ENCODE measurements at regions not wholly inside any gene's neighbourhood (a gene's known extent, or its start where the extent isn't known, plus 50 kb on each side); places are given as distances from the start of the nearest gene placed in this dataset.
"Not testable (repeated sequence)": the region's sequence is repeated elsewhere in the genome, so short reads cannot be mapped to it uniquely, and the experiment has no call there.

GRCh38 chr2:207344596-207345394 is 179.0 kb upstream of the KLF7 start:
- H3K27ac ChIP-seq (ENCODE audit: low read depth, low read length, severe bottlenecking); H3K4me1 ChIP-seq (ENCODE audit: control insufficient read depth, insufficient read depth, low read length, poor library complexity, severe bottlenecking); H3K4me3 ChIP-seq (ENCODE audit: extremely low read depth, insufficient read depth, low read length, poor library complexity, severe bottlenecking); H3K9me3 ChIP-seq (ENCODE audit: control insufficient read depth, low read length); H3K36me3 ChIP-seq (ENCODE audit: control insufficient read depth, insufficient read depth, low read length): not testable (repeated sequence)
- WGBS, 2 experiments (ENCODE audit: insufficient coverage in 2 of 2): 89 to 97% methylated on average over 7 to 10 of the region's 12 CpGs

GRCh38 chr2:207351171-207351570 is 178.6 kb upstream of the CREB1 start:
- WGBS, 2 experiments (ENCODE audit: insufficient coverage in 2 of 2): 80% methylated on average over 1 of the region's 1 CpG; no CpG with 5 or more reads in 1 of the 2 experiments
- no peaks in the 10 kb centered on the region for H3K4me1 ChIP-seq (ENCODE audit: control insufficient read depth, insufficient read depth, low read length, poor library complexity, severe bottlenecking)
- no peak overlapping the region for H3K27ac ChIP-seq (ENCODE audit: low read depth, low read length, severe bottlenecking)
- no peaks in the 10 kb centered on the region for H3K36me3 ChIP-seq (ENCODE audit: control insufficient read depth, insufficient read depth, low read length)
- H3K4me3 ChIP-seq (ENCODE audit: extremely low read depth, insufficient read depth, low read length, poor library complexity, severe bottlenecking): no peak overlapping the region
- H3K9me3 ChIP-seq (ENCODE audit: control insufficient read depth, low read length): no peaks in the 10 kb centered on the region

DNA sequence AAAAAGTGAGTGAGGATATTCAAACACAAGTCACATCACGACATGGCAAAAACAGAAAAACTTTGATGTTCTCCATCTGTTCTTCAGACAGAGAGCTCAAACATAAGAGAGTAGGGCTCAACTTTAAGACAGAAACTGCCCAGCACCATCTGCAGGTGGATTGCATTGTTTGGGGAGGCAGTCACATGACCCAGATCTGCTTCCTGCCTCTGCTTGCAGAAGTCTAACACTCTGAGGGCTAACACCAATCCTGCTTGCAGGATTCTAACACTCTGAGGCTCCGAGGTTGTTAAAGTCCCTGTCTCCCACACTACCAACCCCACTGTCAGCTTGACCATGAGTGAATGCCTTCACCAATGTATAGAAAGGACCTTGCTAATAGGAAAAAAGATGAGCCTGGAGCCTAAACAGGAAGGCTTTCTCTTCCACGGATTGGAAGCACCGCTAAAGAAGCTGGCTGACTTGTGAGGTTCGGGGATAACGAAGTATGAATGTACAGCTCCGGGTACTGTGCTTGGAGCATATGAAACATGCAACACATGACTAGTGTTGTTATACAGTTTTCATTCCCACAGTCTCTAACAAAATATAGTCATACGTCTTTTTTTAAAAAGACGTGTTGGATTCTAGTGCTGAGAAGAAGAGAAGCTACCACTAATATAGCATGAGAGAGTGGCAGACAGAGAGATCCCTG is 176.6 kb upstream of the CREB1 start:
- 90 to 94% methylated on average over 2 to 4 of the region's 9 CpGs for WGBS, 2 experiments (ENCODE audit: insufficient coverage in 2 of 2)
- no peak overlapping the region for H3K4me3 ChIP-seq (ENCODE audit: extremely low read depth, insufficient read depth, low read length, poor library complexity, severe bottlenecking)
- H3K27ac ChIP-seq (ENCODE audit: low read depth, low read length, severe bottlenecking): no peak overlapping the region
- no peaks in the 10 kb centered on the region for H3K4me1 ChIP-seq (ENCODE audit: control insufficient read depth, insufficient read depth, low read length, poor library complexity, severe bottlenecking)
- H3K9me3 ChIP-seq (ENCODE audit: control insufficient read depth, low read length): no peaks in the 10 kb centered on the region
- H3K36me3 ChIP-seq (ENCODE audit: control insufficient read depth, insufficient read depth, low read length): no peaks in the 10 kb centered on the region

- no CpG with 5 or more reads among the region's 1 CpG for WGBS, 2 experiments (ENCODE audit: insufficient coverage in 2 of 2)
- no peak overlapping the region for H3K4me3 ChIP-seq (ENCODE audit: extremely low read depth, insufficient read depth, low read length, poor library complexity, severe bottlenecking)
- no peaks in the 10 kb centered on the region for H3K4me1 ChIP-seq (ENCODE audit: control insufficient read depth, insufficient read depth, low read length, poor library complexity, severe bottlenecking)
- no peaks in the 10 kb centered on the region for H3K36me3 ChIP-seq (ENCODE audit: control insufficient read depth, insufficient read depth, low read length)
- no peaks in the 10 kb centered on the region for H3K9me3 ChIP-seq (ENCODE audit: control insufficient read depth, low read length)
- H3K27ac ChIP-seq (ENCODE audit: low read depth, low read length, severe bottlenecking): no peak overlapping the region
Observed at GRCh38 chr2:207353836-207354235, 175.9 kb upstream of the CREB1 start.

- H3K27ac ChIP-seq (ENCODE audit: low read depth, low read length, severe bottlenecking): no peak overlapping the region
- H3K4me3 ChIP-seq (ENCODE audit: extremely low read depth, insufficient read depth, low read length, poor library complexity, severe bottlenecking): no peak overlapping the region
- H3K4me1 ChIP-seq (ENCODE audit: control insufficient read depth, insufficient read depth, low read length, poor library complexity, severe bottlenecking): no peaks in the 10 kb centered on the region
- WGBS, 2 experiments (ENCODE audit: insufficient coverage in 2 of 2): 83% methylated on average over 1 of the region's 1 CpG; no CpG with 5 or more reads in 1 of the 2 experiments
- no peaks in the 10 kb centered on the region for H3K9me3 ChIP-seq (ENCODE audit: control insufficient read depth, low read length)
- H3K36me3 ChIP-seq (ENCODE audit: control insufficient read depth, insufficient read depth, low read length): no peaks in the 10 kb centered on the region
Observed at GRCh38 chr2:207354462-207354861, 175.3 kb upstream of the CREB1 start.

DNA sequence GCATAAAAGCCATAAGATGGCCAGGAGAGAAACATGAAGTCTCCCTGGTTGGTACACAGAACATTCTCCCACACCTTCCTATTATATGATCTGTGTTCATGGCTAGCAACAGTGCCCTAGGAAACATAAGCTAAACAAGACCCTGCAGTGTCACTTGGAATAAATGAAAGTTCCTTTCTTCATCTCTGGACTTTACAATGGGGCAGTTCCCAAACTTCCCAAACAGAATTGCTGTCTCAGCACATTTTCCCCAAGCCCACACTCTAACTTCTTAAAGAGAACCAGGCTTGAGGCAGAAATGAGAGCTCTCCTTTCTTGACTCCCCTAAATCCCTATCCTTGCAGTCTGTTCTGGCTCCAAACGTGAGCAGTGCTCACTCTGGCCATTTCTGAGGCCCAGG is 173.2 kb upstream of the CREB1 start:
- Histone ChIP-seq H3K4me3 (ENCODE audit: extremely low read depth, insufficient read depth, low read length, poor library complexity, severe bottlenecking) (no peak overlapping the region), H3K4me1 (ENCODE audit: control insufficient read depth, insufficient read depth, low read length, poor library complexity, severe bottlenecking) (no peaks in the 10 kb centered on the region), H3K36me3 (ENCODE audit: control insufficient read depth, insufficient read depth, low read length) (no peaks in the 10 kb centered on the region), H3K9me3 (ENCODE audit: control insufficient read depth, low read length) (no peaks in the 10 kb centered on the region), H3K27ac (ENCODE audit: low read depth, low read length, severe bottlenecking) (no peak overlapping the region)
- WGBS, 2 experiments (ENCODE audit: insufficient coverage in 2 of 2): no CpG with 5 or more reads among the region's 1 CpG

DNA sequence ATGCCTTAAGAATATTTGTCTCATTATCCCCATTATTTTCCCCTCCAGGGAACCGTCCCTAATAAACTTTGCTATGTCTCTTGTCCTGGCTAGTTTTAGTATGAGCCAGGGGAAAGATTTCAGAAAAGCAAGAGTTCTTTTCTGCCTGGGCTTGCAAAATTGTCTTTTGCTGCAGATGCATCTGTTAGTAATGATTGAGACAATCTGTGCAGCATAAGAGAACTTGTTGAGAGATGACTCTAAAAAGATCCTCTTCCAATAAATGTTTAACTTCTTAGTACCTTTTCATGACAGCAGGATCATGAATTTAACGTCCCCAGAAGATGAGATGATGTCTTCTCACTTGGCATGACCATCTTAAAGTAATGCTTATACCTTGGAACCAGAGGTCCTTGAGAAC is 172.5 kb upstream of the CREB1 start:
- Histone ChIP-seq H3K4me1 (ENCODE audit: control insufficient read depth, insufficient read depth, low read length, poor library complexity, severe bottlenecking) (no peaks in the 10 kb centered on the region), H3K27ac (ENCODE audit: low read depth, low read length, severe bottlenecking) (no peak overlapping the region), H3K9me3 (ENCODE audit: control insufficient read depth, low read length) (no peaks in the 10 kb centered on the region), H3K36me3 (ENCODE audit: control insufficient read depth, insufficient read depth, low read length) (no peaks in the 10 kb centered on the region), H3K4me3 (ENCODE audit: extremely low read depth, insufficient read depth, low read length, poor library complexity, severe bottlenecking) (no peak overlapping the region)
- 83 to 100% methylated on average over 1 of the region's 2 CpGs for WGBS, 2 experiments (ENCODE audit: insufficient coverage in 2 of 2)

DNA sequence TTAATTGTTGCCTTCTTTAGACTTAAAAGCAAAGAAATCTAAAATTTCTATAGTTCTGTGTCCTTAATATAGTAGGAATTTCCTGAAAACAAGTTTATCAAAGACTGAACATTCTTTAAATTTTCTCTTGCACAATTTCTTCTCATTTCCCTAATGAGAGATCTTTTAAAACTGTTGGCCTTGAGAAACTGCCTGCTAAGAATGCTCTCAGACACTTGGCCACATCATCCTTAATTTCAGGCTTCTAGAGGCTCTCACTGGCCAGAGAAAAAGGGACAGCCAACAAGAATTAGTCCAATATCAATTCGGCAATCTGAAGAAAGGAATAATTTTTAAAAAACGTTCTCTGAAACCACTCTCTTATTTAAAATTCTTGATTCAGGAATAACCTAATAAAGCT is 167.0 kb upstream of the CREB1 start:
- WGBS, 2 experiments (ENCODE audit: insufficient coverage in 2 of 2): 79 to 100% methylated on average over 1 to 2 of the region's 2 CpGs
- Histone ChIP-seq H3K4me3 (ENCODE audit: extremely low read depth, insufficient read depth, low read length, poor library complexity, severe bottlenecking) (no peak overlapping the region), H3K36me3 (ENCODE audit: control insufficient read depth, insufficient read depth, low read length) (no peaks in the 10 kb centered on the region), H3K27ac (ENCODE audit: low read depth, low read length, severe bottlenecking) (no peak overlapping the region), H3K9me3 (ENCODE audit: control insufficient read depth, low read length) (no peaks in the 10 kb centered on the region), H3K4me1 (ENCODE audit: control insufficient read depth, insufficient read depth, low read length, poor library complexity, severe bottlenecking) (no peaks in the 10 kb centered on the region)

DNA sequence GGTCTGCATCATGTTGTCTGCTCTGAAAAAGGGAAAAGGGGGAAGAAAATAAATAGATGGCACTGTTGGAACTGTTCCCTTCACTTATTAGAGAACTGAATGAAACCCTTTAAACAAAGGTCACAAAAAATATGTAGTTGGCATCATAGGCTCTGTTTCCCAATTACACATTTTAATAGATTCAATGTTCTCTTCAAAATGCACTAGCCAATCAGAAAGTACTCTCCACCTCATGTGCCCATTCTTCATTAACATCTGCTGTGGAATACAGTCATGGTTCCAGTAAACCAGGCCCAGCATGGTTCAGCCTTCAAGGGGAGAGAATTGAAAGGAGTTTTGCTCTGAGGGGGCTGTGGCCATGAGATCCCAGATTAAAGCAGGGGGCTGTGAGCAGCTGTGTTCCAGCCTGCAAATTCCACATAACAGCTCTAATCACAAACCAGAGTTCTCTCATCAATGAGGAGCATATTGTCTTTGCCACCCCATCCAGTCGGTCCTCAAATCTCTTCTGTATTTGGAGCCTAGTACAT is 165.9 kb upstream of the CREB1 start:
- no CpG with 5 or more reads among the region's 1 CpG for WGBS, 2 experiments (ENCODE audit: insufficient coverage in 2 of 2)
- Histone ChIP-seq H3K27ac (ENCODE audit: low read depth, low read length, severe bottlenecking) (no peak overlapping the region), H3K9me3 (ENCODE audit: control insufficient read depth, low read length) (no peaks in the 10 kb centered on the region), H3K4me3 (ENCODE audit: extremely low read depth, insufficient read depth, low read length, poor library complexity, severe bottlenecking) (no peak overlapping the region), H3K36me3 (ENCODE audit: control insufficient read depth, insufficient read depth, low read length) (no peaks in the 10 kb centered on the region), H3K4me1 (ENCODE audit: control insufficient read depth, insufficient read depth, low read length, poor library complexity, severe bottlenecking) (no peaks in the 10 kb centered on the region)

DNA sequence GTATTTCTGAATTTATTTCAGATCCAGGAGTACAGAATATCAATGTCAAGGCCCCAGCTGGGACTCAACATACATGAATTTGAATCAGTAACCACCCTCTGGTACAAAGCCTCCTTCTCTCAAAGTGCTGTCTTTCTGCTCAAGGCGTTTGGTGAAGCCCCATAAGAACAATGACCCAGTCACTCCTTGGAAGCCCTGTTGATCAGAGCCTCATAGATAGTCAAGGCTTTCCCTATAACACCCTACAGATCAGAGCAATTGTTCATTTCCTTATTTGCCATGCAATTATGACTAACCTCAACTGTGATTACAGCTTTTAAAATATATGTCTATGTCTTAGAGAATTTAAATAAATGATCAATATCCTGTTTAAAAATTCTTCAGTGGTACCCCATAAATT is 159.1 kb upstream of the CREB1 start:
- Histone ChIP-seq H3K4me3 (ENCODE audit: extremely low read depth, insufficient read depth, low read length, poor library complexity, severe bottlenecking) (no peak overlapping the region), H3K4me1 (ENCODE audit: control insufficient read depth, insufficient read depth, low read length, poor library complexity, severe bottlenecking) (no peaks in the 10 kb centered on the region), H3K36me3 (ENCODE audit: control insufficient read depth, insufficient read depth, low read length) (no peaks in the 10 kb centered on the region), H3K9me3 (ENCODE audit: control insufficient read depth, low read length) (no peaks in the 10 kb centered on the region), H3K27ac (ENCODE audit: low read depth, low read length, severe bottlenecking) (no peak overlapping the region)
- 64 to 92% methylated on average over 1 of the region's 1 CpG for WGBS, 2 experiments (ENCODE audit: insufficient coverage in 2 of 2)

- Histone ChIP-seq H3K9me3 (ENCODE audit: control insufficient read depth, low read length) (no peaks in the 10 kb centered on the region), H3K4me3 (ENCODE audit: extremely low read depth, insufficient read depth, low read length, poor library complexity, severe bottlenecking) (no peak overlapping the region), H3K27ac (ENCODE audit: low read depth, low read length, severe bottlenecking) (no peak overlapping the region), H3K36me3 (ENCODE audit: control insufficient read depth, insufficient read depth, low read length) (no peaks in the 10 kb centered on the region), H3K4me1 (ENCODE audit: control insufficient read depth, insufficient read depth, low read length, poor library complexity, severe bottlenecking) (no peaks in the 10 kb centered on the region)
Observed at GRCh38 chr2:207371877-207372276, 157.9 kb upstream of the CREB1 start.
